Heart left ventricle (tissue), 13 donors: ENCODE measurements at regions not wholly inside any gene's neighbourhood (a gene's known extent, or its start where the extent isn't known, plus 50 kb on each side); places are given as distances from the start of the nearest gene placed in this dataset.

ENCODE experiments used
- CTCF ChIP-seq, 12 donors: fragments of 200-600 bp; sonication (generic) in 4 of 12; IDR thresholded peaks; one replicate each; pipeline versions ENCODE4 v1.5.0 to v1.8.0; 2018 to 2022; ENCODE audit warnings: antibody characterized with exemption in 12 of 12, mild to moderate bottlenecking in 5 of 12
- POLR2A ChIP-seq, 2 donors: fragments of 450-650 bp; IDR thresholded peaks; one replicate each; pipeline ENCODE4 v1.6.1; 2017; ENCODE audit warnings: antibody characterized with exemption in 2 of 2, mild to moderate bottlenecking in 2 of 2, moderate library complexity in 2 of 2
- donor health status: ischemic (EF 13 %, LVEDD 7.1; RV severe dilation, severe dysfunction).
- donor health status: DM: no; HTN: yes; CAD: no.
- donor health status: DM: no; HTN: no; CAD: no.
- donor health status: ischemic (EF 25% LVEDD 6.9; RV normal size, moderate dysfunction).
- donor health status: ischemic (EF 25% LVEDD 5.7; RV mildly dilated, moderate dysfunction).
- donor health status: ischemic (EF 35%, LVEDD 5.7; RV mildly dilated, moderate dysfunction).
- donor health status: nonischemic (EF 11% LVEDD 7.7; RV severe dilation, severe dysfunction).
- donor health status: DM: yes; HTN: yes; CAD: no.
- donor health status: PGD.
- donor health status: ischemic (EF 29% LVEDD 5.4; RV normal size, mild dysfunction).
- donor health status: nonischemic (EF 23%, LVEDD 6.1; RV moderate dilation, normal function).

DNA sequence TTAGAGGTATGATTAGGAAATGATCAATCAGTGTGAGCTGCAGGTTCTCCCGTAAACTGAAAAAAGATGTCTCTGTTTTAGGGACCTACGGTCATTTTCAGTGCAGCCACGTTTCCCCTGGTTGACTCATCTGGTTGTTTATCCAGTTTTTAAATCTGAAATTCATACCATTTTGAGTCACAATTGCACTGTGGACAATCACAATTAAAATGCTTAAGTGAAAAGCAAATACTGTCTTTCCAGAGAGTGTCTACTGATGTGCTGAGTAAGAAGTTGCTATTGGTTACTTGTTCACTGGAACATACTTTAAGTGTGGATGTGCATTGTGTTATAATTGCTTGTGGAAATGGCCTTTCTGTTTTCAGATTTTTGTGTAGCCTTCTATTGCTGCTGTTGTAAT is 305.1 kb upstream of the SASH1 start:
- TF ChIP-seq CTCF (IDR thresholded peaks at IDR 0.05): no peak
- no peak for TF ChIP-seq POLR2A (IDR thresholded peaks at IDR 0.05)
